ENCODE measurements at regions not wholly inside any gene's neighbourhood (a gene's known extent, or its start where the extent isn't known, plus 50 kb on each side); places are given as distances from the start of the nearest gene placed in this dataset.
A peak's percentile ranks its signal among the peaks of the same experiment; 100 is the strongest.

DNA sequence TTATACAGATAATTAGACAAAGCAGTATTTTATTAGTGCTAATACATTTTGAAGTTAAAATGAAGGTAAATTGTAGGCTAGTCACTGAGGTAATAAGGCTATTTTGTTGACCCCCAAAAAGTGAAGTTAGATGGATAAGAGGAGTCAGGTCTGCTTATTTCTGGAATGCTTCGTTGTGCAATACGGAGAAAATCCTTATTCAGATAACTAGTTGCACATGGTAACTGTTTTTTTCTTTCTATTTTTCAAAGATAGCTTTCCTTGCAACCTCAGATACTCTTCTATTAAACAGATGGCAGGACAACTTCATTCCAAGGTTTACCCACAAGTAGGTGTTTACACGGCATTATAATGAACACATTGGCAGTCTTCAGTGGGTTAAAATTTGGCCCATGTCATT is 101.1 kb downstream of the TMEM174 start:
- Mint-ChIP-seq H3K36me3 (ENCODE audit: low read depth) (no peaks in the 10 kb centered on the region), H3K27me3 (ENCODE audit: low read depth) (peaks cover 76% of the 10 kb centered on the region), H3K4me1 (no peaks in the 10 kb centered on the region), H3K9me3 (no peaks in the 10 kb centered on the region), H3K4me3 (no peak overlapping the region), H3K27ac (ENCODE audit: unreplicated experiment) (no peak overlapping the region)
- DNase-seq (ENCODE audit: low read depth, low spot score): no peak
- no peak for TF ChIP-seq CTCF (conservative IDR thresholded peaks at IDR 0.05)

GRCh38 chr5:73273379-73274050 is 100.5 kb downstream of the TMEM174 start:
- Mint-ChIP-seq H3K4me3 (no peak overlapping the region), H3K27me3 (ENCODE audit: low read depth) (peaks cover 80% of the 10 kb centered on the region), H3K36me3 (ENCODE audit: low read depth) (no peaks in the 10 kb centered on the region), H3K4me1 (no peaks in the 10 kb centered on the region), H3K9me3 (no peaks in the 10 kb centered on the region), H3K27ac (ENCODE audit: unreplicated experiment) (no peak overlapping the region)
- no peak for DNase-seq (ENCODE audit: low read depth, low spot score)
- no peak for TF ChIP-seq CTCF (conservative IDR thresholded peaks at IDR 0.05)

DNA sequence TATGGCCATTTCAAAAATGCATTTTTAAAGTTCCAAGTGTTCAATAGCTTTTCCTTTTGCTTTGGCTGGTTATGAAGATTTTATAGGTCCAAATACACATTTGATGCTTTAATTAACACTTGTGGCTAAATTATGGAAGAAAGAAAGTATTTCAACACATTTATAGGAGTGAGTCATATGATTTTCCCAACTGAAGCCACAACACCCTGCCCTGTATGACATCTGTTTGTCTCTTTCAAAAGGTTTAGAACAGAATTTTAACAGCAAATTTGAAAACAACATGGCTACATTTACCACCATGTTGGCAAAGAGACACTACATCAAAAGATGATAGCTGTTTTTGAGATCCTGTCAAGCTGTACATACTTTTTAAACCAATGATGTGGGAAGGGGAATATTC is 99.4 kb downstream of the TMEM174 start:
- H3K36me3 Mint-ChIP-seq (ENCODE audit: low read depth): no peaks in the 10 kb centered on the region
- TF ChIP-seq CTCF (conservative IDR thresholded peaks at IDR 0.05): no peak
- H3K9me3 Mint-ChIP-seq: no peaks in the 10 kb centered on the region
- H3K4me3 Mint-ChIP-seq: no peak overlapping the region
- peaks cover 81% of the 10 kb centered on the region for H3K27me3 Mint-ChIP-seq (ENCODE audit: low read depth)
- no peak overlapping the region for H3K27ac Mint-ChIP-seq (ENCODE audit: unreplicated experiment)
- peaks cover 11% of the 10 kb centered on the region for H3K4me1 Mint-ChIP-seq
- no peak for DNase-seq (ENCODE audit: low read depth, low spot score)

DNA sequence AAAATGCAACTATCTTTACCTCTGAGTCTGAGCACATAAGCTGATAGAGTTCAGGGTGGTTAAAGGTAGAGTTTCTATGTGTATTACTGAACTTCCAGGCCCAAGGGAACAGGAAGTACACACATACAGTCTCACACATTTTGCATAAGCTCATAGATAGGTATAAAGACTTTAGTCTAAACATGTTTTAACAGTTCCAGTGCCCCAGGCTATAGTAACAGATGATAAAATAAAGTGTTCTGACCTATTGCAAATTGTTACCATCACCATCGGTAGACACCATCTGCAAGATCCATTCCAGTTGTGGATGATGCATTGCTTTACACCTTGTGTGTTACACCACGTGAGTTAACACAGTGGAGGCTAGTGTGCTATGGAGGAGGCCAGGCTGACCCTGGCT is 95.8 kb downstream of the TMEM174 start:
- H3K27me3 Mint-ChIP-seq (ENCODE audit: low read depth): peaks cover 77% of the 10 kb centered on the region
- H3K4me1 Mint-ChIP-seq: peaks cover 24% of the 10 kb centered on the region
- DNase-seq (ENCODE audit: low read depth, low spot score): no peak
- no peaks in the 10 kb centered on the region for H3K9me3 Mint-ChIP-seq
- no peak overlapping the region for H3K4me3 Mint-ChIP-seq
- TF ChIP-seq CTCF (conservative IDR thresholded peaks at IDR 0.05): no peak
- H3K27ac Mint-ChIP-seq (ENCODE audit: unreplicated experiment): no peak overlapping the region
- no peaks in the 10 kb centered on the region for H3K36me3 Mint-ChIP-seq (ENCODE audit: low read depth)

GRCh38 chr5:73267766-73268435 is 94.9 kb downstream of the TMEM174 start:
- Mint-ChIP-seq H3K27me3 (ENCODE audit: low read depth) (peaks cover 72% of the 10 kb centered on the region), H3K4me1 (peaks cover 24% of the 10 kb centered on the region), H3K36me3 (ENCODE audit: low read depth) (no peaks in the 10 kb centered on the region), H3K27ac (ENCODE audit: unreplicated experiment) (no peak overlapping the region), H3K9me3 (no peaks in the 10 kb centered on the region), H3K4me3 (peak overlapping the region; percentile 17)
- no peak for TF ChIP-seq CTCF (conservative IDR thresholded peaks at IDR 0.05)
- DNase-seq (ENCODE audit: low read depth, low spot score): no peak

Data from neural crest cell (in vitro differentiated cells).